Liver (tissue), 8 donors: ENCODE measurements at regions not wholly inside any gene's neighbourhood (a gene's known extent, or its start where the extent isn't known, plus 50 kb on each side); places are given as distances from the start of the nearest gene placed in this dataset.

Experiments used
- DNase-seq: peaks from one replicate; pipeline ENCODE4 v3.0.0-alpha.2; 2017; ENCODE audit warnings: low spot score
- H3K27ac ChIP-seq, 2 donors: one replicate each; pipeline ENCODE4 v1.7.0; 2013; ENCODE audit warnings: inconsistent platforms in 2 of 2, low read length in 2 of 2, control low read depth in 1 of 2, low read depth in 1 of 2, mild to moderate bottlenecking in 1 of 2
- H3K27me3 ChIP-seq, 4 donors: one replicate each; pipeline versions ENCODE4 v1.6.1 to v1.7.0; 2013; ENCODE audit warnings: low read length in 3 of 4, inconsistent platforms in 1 of 4, mild to moderate bottlenecking in 1 of 4, moderate library complexity in 1 of 4; ENCODE audit not compliant: control insufficient read depth in 4 of 4, insufficient read depth in 4 of 4
- H3K36me3 ChIP-seq, 4 donors: one replicate each; pipeline versions ENCODE4 v1.6.1 to v1.7.0; 2013; ENCODE audit warnings: low read length in 3 of 4, mild to moderate bottlenecking in 3 of 4, low read depth in 1 of 4, moderate library complexity in 1 of 4; ENCODE audit not compliant: control insufficient read depth in 4 of 4, insufficient read depth in 3 of 4
- H3K4me1 ChIP-seq, 4 donors: one replicate each; pipeline versions ENCODE4 v1.6.1 to v1.7.0; 2013; ENCODE audit warnings: low read length in 3 of 4, mild to moderate bottlenecking in 3 of 4, moderate library complexity in 1 of 4; ENCODE audit not compliant: control insufficient read depth in 4 of 4, insufficient read depth in 4 of 4
- H3K4me3 ChIP-seq, 3 donors: one replicate each; pipeline versions ENCODE4 v1.6.1 to v1.7.0; 2013; ENCODE audit warnings: low read length in 3 of 3, control low read depth in 1 of 3, low read depth in 1 of 3, mild to moderate bottlenecking in 1 of 3
- H3K9ac ChIP-seq, 2 donors: one replicate each; pipeline ENCODE4 v1.7.0; 2013; ENCODE audit warnings: low read length in 2 of 2, mild to moderate bottlenecking in 2 of 2, moderate library complexity in 2 of 2, control low read depth in 1 of 2, low read depth in 1 of 2
- H3K9me3 ChIP-seq, 4 donors: one replicate each; pipeline versions ENCODE4 v1.6.1 to v1.7.0; 2013; ENCODE audit warnings: low read length in 3 of 4; ENCODE audit not compliant: control insufficient read depth in 4 of 4
- ATF3 ChIP-seq: IDR thresholded peaks from 2 replicates; pipeline ENCODE4 v1.6.1; 2016; ENCODE audit warnings: antibody characterized with exemption
- CTCF ChIP-seq: fragments of 150-350 bp; IDR thresholded peaks from 2 replicates; pipeline ENCODE4 v1.5.1; 2017; ENCODE audit warnings: improper control_type of control experiment, low read depth, low read length; ENCODE audit not compliant: missing input control
- EGR1 ChIP-seq, 2 donors: IDR thresholded peaks; 2 replicates each; pipeline ENCODE4 v1.6.1; 2016 to 2018; ENCODE audit warnings: antibody characterized with exemption in 2 of 2, low read depth in 2 of 2
- FOXA1 ChIP-seq: IDR thresholded peaks from 2 replicates; pipeline ENCODE4 v1.6.1; 2016; ENCODE audit warnings: antibody characterized with exemption
- FOXA2 ChIP-seq: IDR thresholded peaks from 2 replicates; pipeline ENCODE4 v1.6.1; 2016; ENCODE audit warnings: antibody characterized with exemption
- GABPA ChIP-seq, 2 donors: IDR thresholded peaks in 1 of 2; conservative IDR thresholded peaks in 1 of 2; 2 replicates each; pipeline ENCODE4 v1.6.1; 2016; ENCODE audit warnings: antibody characterized with exemption in 2 of 2, mild to moderate bottlenecking in 1 of 2, moderate library complexity in 1 of 2
- HNF4A ChIP-seq, 2 donors: conservative IDR thresholded peaks; 2 replicates each; pipeline ENCODE4 v1.6.1; 2016; ENCODE audit warnings: antibody characterized with exemption in 2 of 2, mild to moderate bottlenecking in 2 of 2
- HNF4G ChIP-seq: IDR thresholded peaks from 2 replicates; pipeline ENCODE4 v1.6.1; 2016; ENCODE audit warnings: antibody characterized with exemption
- JUND ChIP-seq, 2 donors: IDR thresholded peaks; 2 replicates each; pipeline ENCODE4 v1.6.1; 2016; ENCODE audit warnings: antibody characterized with exemption in 2 of 2
- MAX ChIP-seq: IDR thresholded peaks from 2 replicates; pipeline ENCODE4 v1.6.1; 2016; ENCODE audit warnings: antibody characterized with exemption
- NR2F2 ChIP-seq: IDR thresholded peaks from 2 replicates; pipeline ENCODE4 v1.6.1; 2016; ENCODE audit warnings: antibody characterized with exemption
- RAD21 ChIP-seq, 2 donors: IDR thresholded peaks; 2 replicates each; pipeline ENCODE4 v1.6.1; 2016; ENCODE audit warnings: antibody characterized with exemption in 2 of 2, mild to moderate bottlenecking in 2 of 2
- REST ChIP-seq: IDR thresholded peaks from 2 replicates; pipeline ENCODE4 v1.6.1; 2016; ENCODE audit warnings: antibody characterized with exemption, mild to moderate bottlenecking
- RXRA ChIP-seq, 2 donors: IDR thresholded peaks; 2 replicates each; pipeline ENCODE4 v1.6.1; 2017 to 2018; ENCODE audit warnings: antibody characterized with exemption in 2 of 2, mild to moderate bottlenecking in 1 of 2
- SP1 ChIP-seq: IDR thresholded peaks from 2 replicates; pipeline ENCODE4 v1.6.1; 2018; ENCODE audit warnings: antibody characterized with exemption, mild to moderate bottlenecking
- TAF1 ChIP-seq: conservative IDR thresholded peaks from 2 replicates; pipeline ENCODE4 v1.6.1; 2016; ENCODE audit warnings: antibody characterized with exemption, mild to moderate bottlenecking
- YY1 ChIP-seq: IDR thresholded peaks from 2 replicates; pipeline ENCODE4 v1.6.1; 2016; ENCODE audit warnings: antibody characterized with exemption, mild to moderate bottlenecking
- ZBTB33 ChIP-seq: IDR thresholded peaks from 2 replicates; pipeline ENCODE4 v1.6.1; 2016; ENCODE audit warnings: antibody characterized with exemption
- WGBS: extraction: QIAGEN DNeasy Blood & Tissue Kit; methylation state at CpG from one replicate; pipeline ENCODE4 v1.1.7; 2013; 5-methylcytosine and 5-hydroxymethylcytosine counted together
- donor health status: healthy.
- donor health status: healthy.
- donor health status: healthy.
- donor health status: healthy.
- donor health status: healthy.

- no peaks in the 10 kb centered on the region for H3K27me3 ChIP-seq
- H3K4me1 ChIP-seq, result peaks cover 0 to 21% (median 9%) of the 10 kb centered on the region in 4 donors
- peak overlapping the region; percentile 50 to 76 (median 53) for H3K4me3 ChIP-seq
- WGBS, result 14% methylated on average over 7 of the region's 7 CpGs
- H3K36me3 ChIP-seq, result no peaks in the 10 kb centered on the region
- TF ChIP-seq RAD21 (IDR thresholded peaks at IDR 0.05), result peak; percentile 76 to 83
- TF ChIP-seq EGR1 (IDR thresholded peaks at IDR 0.05; ENCODE audit: low read depth in 2 of 2), result no peak
- peak in 1 of 2 donors; percentile 25 for TF ChIP-seq JUND (IDR thresholded peaks at IDR 0.05)
- peak; percentile 70 for TF ChIP-seq CTCF
- peak; percentile 17 to 21 for TF ChIP-seq RXRA (IDR thresholded peaks at IDR 0.05)
- TF ChIP-seq HNF4A (conservative IDR thresholded peaks at IDR 0.05), result peak; percentile 18 to 30
- TF ChIP-seq YY1, result peak; percentile 85
- TF ChIP-seq TAF1, result no peak
- TF ChIP-seq ATF3, result no peak
- TF ChIP-seq HNF4G, result no peak
- TF ChIP-seq REST, result no peak
- no peak for TF ChIP-seq FOXA1
- no peak for TF ChIP-seq SP1
- no peak for TF ChIP-seq FOXA2
- peak; percentile 9 for TF ChIP-seq MAX
- TF ChIP-seq GABPA (IDR thresholded peaks at IDR 0.05 in 1 of 2, conservative IDR thresholded peaks at IDR 0.05 in 1 of 2), result no peak
- no peak for TF ChIP-seq NR2F2
- no peak for TF ChIP-seq ZBTB33
- peak overlapping the region; percentile 51 to 87 for H3K9ac ChIP-seq
- H3K27ac ChIP-seq, result peak overlapping the region; percentile 39 to 51
- no peaks in the 10 kb centered on the region for H3K9me3 ChIP-seq
- DNase-seq, result no peak
Observed at GRCh38 chr10:105974803-105975456, 1189.6 kb downstream of the SORCS1 start.
